Neural crest cell (in vitro differentiated cells): ENCODE measurements at regions not wholly inside any gene's neighbourhood (a gene's known extent, or its start where the extent isn't known, plus 50 kb on each side); places are given as distances from the start of the nearest gene placed in this dataset.

Experiments used
- DNase-seq: peaks from one replicate; pipeline ENCODE4 v3.0.0; 2021; ENCODE audit warnings: low read depth, mixed read lengths, low spot score
- H3K27ac Mint-ChIP-seq: one replicate; pipeline ENCODE4 v1.8.0; 2021; ENCODE audit warnings: mild to moderate bottlenecking, mixed read lengths; ENCODE audit not compliant: unreplicated experiment
- H3K27me3 Mint-ChIP-seq: 2 replicates; pipeline ENCODE4 v1.8.0; 2021; ENCODE audit warnings: low read depth, mild to moderate bottlenecking, mixed read lengths
- H3K36me3 Mint-ChIP-seq: 2 replicates; pipeline ENCODE4 v1.8.0; 2021; ENCODE audit warnings: low read depth, mild to moderate bottlenecking, mixed read lengths
- H3K4me1 Mint-ChIP-seq: 2 replicates; pipeline ENCODE4 v1.8.0; 2021; ENCODE audit warnings: mixed read lengths
- H3K4me3 Mint-ChIP-seq: one replicate; pipeline ENCODE4 v1.8.0; 2021; ENCODE audit warnings: mild to moderate bottlenecking, mixed read lengths
- H3K9me3 Mint-ChIP-seq: 2 replicates; pipeline ENCODE4 v1.8.0; 2021; ENCODE audit warnings: mixed read lengths
- CTCF ChIP-seq: fragments of 200-600 bp; sonication (generic); conservative IDR thresholded peaks from 2 replicates; pipeline ENCODE4 v1.5.0; 2021; ENCODE audit warnings: antibody characterized with exemption, mild to moderate bottlenecking

DNA sequence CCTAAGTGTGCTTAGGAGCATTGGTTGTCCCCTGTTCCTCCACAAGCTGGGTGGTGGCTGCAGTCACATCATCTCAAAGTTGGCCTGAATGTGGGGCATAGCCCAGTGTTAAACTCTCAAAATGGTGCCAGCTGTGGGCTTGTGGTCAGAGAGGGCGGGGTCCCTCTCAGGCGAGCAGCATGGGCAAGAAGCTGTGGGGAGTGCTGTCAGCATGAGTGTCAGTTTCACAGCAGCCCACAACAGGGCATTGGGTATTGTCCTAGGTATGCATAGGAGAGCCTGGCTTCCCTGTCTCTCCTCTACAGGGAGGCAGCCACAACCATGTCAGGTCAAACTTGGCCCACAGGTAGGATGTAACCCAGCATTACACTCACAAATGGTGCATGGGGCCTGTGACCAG is 285.6 kb upstream of the THSD7B start:
- no peak for DNase-seq
- no peak for TF ChIP-seq CTCF
- Mint-ChIP-seq H3K36me3 (no peaks in the 10 kb centered on the region), H3K4me3 (no peak overlapping the region), H3K27ac (no peak overlapping the region), H3K9me3 (peaks cover 7% of the 10 kb centered on the region), H3K4me1 (no peaks in the 10 kb centered on the region), H3K27me3 (peaks cover 3% of the 10 kb centered on the region)

- no peaks in the 10 kb centered on the region for H3K4me1 Mint-ChIP-seq
- no peaks in the 10 kb centered on the region for H3K9me3 Mint-ChIP-seq
- H3K27me3 Mint-ChIP-seq, result peaks cover 15% of the 10 kb centered on the region
- H3K27ac Mint-ChIP-seq, result no peak overlapping the region
- no peak for DNase-seq
- H3K4me3 Mint-ChIP-seq, result no peak overlapping the region
- no peak for TF ChIP-seq CTCF
- H3K36me3 Mint-ChIP-seq, result no peaks in the 10 kb centered on the region
Observed at GRCh38 chr2:136468799-136469369, 296.5 kb upstream of the THSD7B start.

DNA sequence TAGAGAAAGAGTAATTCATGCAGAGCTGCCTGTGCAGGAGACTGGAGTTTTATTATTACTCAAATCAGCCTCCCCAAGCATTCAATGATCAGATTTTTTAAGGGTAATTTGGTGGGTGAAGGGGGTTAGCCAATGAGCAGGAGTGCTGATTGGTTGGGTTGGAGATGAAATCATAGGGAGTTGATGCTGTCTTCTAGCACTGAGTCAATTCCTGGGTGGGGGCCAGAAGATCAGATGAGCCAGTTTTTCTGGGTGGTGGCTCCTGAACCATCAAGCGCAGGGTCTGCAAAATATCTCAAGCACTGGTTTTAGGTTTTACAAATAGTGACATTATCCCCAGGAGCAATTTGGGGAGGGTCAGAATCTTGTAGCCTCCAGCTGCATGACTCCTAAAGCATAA is 312.8 kb upstream of the THSD7B start:
- H3K4me3 Mint-ChIP-seq, result no peak overlapping the region
- no peak for DNase-seq
- H3K27me3 Mint-ChIP-seq, result peaks cover 63% of the 10 kb centered on the region
- no peaks in the 10 kb centered on the region for H3K9me3 Mint-ChIP-seq
- no peaks in the 10 kb centered on the region for H3K4me1 Mint-ChIP-seq
- H3K27ac Mint-ChIP-seq, result no peak overlapping the region
- TF ChIP-seq CTCF, result no peak
- no peaks in the 10 kb centered on the region for H3K36me3 Mint-ChIP-seq

DNA sequence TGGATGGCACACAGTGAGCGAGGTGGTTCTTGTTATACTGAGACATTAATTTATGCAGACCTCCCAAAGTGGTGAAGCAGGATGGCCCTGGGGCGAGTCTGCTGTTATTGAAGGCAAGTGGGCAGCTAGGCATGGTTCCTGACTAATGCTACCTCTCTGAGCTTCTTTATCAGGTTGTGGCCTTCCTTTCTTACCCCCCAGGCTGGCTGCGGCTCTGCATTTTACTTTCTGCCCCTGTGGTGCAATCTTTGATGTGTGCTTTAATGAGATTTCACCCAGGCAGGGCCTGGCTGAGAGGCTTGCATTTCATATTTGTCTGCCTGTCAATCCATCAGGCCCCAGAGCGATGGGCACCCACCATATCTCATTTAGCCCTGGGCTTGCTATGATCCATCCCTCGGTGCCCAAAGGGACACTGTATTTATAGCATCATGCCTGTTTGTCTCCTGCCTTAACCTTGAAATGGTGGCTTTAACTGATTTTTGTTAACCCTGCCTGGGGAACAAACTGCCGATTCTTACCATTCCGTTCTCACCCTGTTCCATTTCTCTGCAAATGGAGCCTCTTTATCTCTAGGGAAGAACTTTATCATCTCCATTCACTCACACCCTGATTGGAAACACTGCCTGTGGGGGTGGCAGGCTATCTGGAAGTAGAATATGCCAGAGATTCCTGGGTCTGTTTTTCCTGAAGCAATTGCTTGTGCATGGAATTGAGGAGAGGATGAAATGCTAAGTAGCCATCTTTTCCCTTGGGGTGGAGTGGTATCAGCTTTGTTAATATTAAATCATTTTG is 316.2 kb upstream of the THSD7B start:
- no peaks in the 10 kb centered on the region for H3K36me3 Mint-ChIP-seq
- peaks cover 39% of the 10 kb centered on the region for H3K27me3 Mint-ChIP-seq
- no peak for DNase-seq
- H3K4me1 Mint-ChIP-seq, result no peaks in the 10 kb centered on the region
- H3K9me3 Mint-ChIP-seq, result no peaks in the 10 kb centered on the region
- H3K27ac Mint-ChIP-seq, result no peak overlapping the region
- no peak overlapping the region for H3K4me3 Mint-ChIP-seq
- TF ChIP-seq CTCF, result no peak

DNA sequence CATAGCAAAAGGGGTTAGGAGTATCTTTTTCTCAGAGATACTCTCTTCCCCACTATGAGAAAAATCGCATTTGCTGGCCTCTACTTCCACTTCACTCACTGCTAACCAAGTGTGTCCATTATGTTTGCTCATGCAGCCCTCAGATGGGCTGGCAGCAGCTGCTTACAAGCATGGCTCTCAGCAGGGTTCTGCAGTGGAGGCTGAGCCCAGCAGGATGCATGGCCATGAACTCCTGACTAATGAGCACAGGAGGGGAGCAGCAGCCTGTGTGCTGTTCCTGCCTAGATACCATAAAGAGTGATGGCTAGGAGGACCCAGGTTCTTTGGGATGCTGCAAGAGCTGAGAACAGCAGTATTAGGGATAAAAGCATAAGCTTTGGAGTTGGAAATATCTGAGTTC is 316.9 kb upstream of the THSD7B start:
- Mint-ChIP-seq H3K9me3 (no peaks in the 10 kb centered on the region), H3K27ac (no peak overlapping the region), H3K4me1 (no peaks in the 10 kb centered on the region), H3K36me3 (no peaks in the 10 kb centered on the region), H3K4me3 (no peak overlapping the region), H3K27me3 (peaks cover 33% of the 10 kb centered on the region)
- TF ChIP-seq CTCF, result no peak
- DNase-seq, result no peak
